Right ventricle myocardium inferior (tissue), 1 donor: ENCODE measurements at regions not wholly inside any gene's neighbourhood (a gene's known extent, or its start where the extent isn't known, plus 50 kb on each side); places are given as distances from the start of the nearest gene placed in this dataset.
"Not testable (repeated sequence)": the region's sequence is repeated elsewhere in the genome, so short reads cannot be mapped to it uniquely, and the experiment has no call there.

Source experiments
- ATAC-seq: fragments of 200-7000 bp; cut with Tn5 transposase; one replicate; pipeline ENCODE4 v1.9.1; 2020; ENCODE audit warnings: mild to moderate bottlenecking, moderate library complexity
- DNase-seq: peaks from one replicate; pipeline ENCODE4 v3.0.0; 2021; ENCODE audit errors: missing footprints
- intact Hi-C: fragments of 100-400 bp; cut with DNase I; formaldehyde crosslinking; loops from one replicate; pipeline ENCODE4 v1.11.0; 2022
- donor health status: DM: no; HTN: yes; CAD: no; lungs with severe emphysema.

DNA sequence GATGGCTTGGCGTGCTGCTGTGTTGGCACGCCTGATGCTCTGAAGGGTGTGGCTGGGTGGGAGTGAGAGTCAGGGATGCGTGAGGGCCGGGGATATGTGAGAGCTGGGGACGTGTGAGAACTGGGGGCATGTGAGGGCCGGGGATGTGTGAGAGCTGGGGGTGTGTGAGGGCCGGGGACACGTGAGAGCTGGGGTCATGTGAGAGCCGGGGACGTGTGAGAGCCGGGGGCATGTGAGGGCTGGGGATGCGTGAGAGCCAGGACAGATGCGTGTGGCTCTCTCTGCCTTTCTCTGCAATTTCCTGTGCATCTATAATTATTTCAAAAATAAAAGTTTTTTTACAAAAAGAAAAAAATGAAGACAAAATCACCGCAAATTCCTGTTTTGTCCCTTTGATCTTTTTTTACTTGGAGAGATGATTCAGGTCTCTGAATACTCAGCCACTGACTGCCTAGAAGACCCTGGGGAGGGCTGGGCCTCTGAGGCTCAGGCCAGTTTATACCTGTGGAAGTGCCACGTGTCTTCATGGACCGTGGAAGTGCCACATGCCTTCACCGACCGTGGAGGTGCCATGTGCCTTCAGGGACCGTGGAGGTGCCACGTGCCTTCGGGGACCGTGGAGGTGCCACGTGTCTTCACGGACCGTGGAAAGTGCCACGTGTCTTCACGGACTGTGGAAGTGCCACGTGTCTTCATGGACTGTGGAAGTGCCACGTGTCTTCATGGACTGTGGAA lies 170.4 kb downstream of the LAT start:
- peak; percentile 32 for DNase-seq
- ATAC-seq, intact Hi-C loops: not testable (repeated sequence)

- ATAC-seq: no peak
- DNase-seq: peak; percentile 41
- intact Hi-C loops: no loop called here
Observed at GRCh38 chr16:29154676-29155121, 169.8 kb downstream of the LAT start.

GRCh38 chr16:29154088-29154487 lies 169.2 kb downstream of the LAT start:
- intact Hi-C loops: no loop called here
- DNase-seq (peak; percentile 42), ATAC-seq (no peak)

DNA sequence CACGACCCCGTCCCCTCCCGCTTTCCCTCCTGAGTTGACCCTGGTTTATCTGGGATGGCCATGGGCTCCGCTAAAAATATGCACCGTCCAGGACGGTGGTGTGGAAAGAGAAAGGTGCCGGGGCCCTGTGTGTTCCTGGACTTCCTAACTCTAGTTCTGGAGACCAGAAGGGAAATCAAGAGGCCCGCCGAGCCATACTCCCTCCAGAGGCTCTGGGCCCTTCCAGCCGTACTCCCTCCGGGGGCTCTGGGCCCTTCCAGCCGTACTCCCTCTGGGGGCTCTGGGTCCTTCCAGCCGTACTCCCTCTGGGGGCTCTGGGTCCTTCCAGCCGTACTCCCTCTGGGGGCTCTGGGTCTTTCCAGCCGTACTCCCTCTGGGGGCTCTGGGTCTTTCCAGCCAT lies 168.5 kb downstream of the LAT start:
- DNase-seq: peak; percentile 11
- ATAC-seq, intact Hi-C loops: not testable (repeated sequence)

- ATAC-seq, intact Hi-C loops: not testable (repeated sequence)
- DNase-seq: peak; percentile 11
Observed at GRCh38 chr16:29152544-29153031, 167.7 kb downstream of the LAT start.

- DNase-seq (peak; percentile 39), ATAC-seq (no peak)
- intact Hi-C loops: no loop called here
Observed at GRCh38 chr16:29151317-29151716, 166.5 kb downstream of the LAT start.

DNA sequence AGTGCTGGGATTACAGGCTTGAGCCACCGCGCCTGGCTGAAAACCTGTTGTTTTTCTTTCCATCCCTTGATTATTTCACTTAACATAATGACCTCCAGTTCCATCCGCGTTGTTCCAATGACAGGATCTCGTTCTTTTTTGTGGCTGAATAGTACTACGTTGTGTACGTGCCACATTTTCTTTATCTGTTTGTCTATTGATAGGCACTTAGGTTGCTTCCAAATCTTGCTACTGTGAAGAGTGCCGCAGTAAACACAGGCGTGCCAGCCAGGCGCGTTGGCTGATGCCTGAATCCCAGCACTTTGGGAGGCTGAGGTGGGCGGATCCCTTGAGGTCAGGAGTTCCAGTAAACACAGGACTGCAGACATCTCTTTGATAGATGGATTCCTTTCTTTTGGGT lies 165.1 kb downstream of the LAT start:
- DNase-seq: peak; percentile 20
- intact Hi-C loops, ATAC-seq: not testable (repeated sequence)

GRCh38 chr16:29148867-29149272 lies 164.0 kb downstream of the LAT start:
- DNase-seq: peak; percentile 85
- peak; percentile 40 for ATAC-seq
- intact Hi-C loops: no loop called here

DNA sequence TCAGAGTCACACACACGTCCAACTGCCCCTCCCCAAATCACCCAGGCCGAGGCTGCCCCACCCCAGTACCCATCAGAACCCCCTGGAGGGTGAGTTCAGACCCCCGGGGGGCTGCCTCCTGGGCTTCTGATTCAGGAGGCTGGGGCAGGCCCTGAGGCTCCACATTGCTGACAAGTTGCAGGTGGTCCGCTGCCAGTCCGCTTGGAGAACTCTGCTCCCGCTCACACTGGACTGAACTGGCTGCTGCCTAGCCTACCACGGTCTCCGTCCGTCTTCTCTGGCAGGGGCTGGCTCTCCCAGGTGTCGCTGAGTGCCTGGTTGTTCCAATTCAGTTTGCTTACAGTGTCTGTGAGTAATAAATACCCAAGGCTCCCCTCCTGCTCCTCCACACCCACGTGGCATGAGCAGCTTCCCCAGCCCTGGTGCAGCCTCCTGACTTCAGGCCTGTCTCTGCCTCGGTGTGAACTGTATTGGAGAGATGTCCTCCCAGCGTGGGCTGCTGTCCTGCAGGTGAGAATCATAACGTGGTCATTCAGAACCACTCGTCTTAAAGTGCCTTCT lies 163.4 kb downstream of the LAT start:
- intact Hi-C loops: no loop called here
- DNase-seq: peak; percentile 59

GRCh38 chr16:29147710-29148109 lies 162.9 kb downstream of the LAT start:
- DNase-seq: peak; percentile 8
- ATAC-seq, intact Hi-C loops: not testable (repeated sequence)

More for the DNA sequence above, 163.4 kb downstream of the LAT start:
- no peak for ATAC-seq

DNA sequence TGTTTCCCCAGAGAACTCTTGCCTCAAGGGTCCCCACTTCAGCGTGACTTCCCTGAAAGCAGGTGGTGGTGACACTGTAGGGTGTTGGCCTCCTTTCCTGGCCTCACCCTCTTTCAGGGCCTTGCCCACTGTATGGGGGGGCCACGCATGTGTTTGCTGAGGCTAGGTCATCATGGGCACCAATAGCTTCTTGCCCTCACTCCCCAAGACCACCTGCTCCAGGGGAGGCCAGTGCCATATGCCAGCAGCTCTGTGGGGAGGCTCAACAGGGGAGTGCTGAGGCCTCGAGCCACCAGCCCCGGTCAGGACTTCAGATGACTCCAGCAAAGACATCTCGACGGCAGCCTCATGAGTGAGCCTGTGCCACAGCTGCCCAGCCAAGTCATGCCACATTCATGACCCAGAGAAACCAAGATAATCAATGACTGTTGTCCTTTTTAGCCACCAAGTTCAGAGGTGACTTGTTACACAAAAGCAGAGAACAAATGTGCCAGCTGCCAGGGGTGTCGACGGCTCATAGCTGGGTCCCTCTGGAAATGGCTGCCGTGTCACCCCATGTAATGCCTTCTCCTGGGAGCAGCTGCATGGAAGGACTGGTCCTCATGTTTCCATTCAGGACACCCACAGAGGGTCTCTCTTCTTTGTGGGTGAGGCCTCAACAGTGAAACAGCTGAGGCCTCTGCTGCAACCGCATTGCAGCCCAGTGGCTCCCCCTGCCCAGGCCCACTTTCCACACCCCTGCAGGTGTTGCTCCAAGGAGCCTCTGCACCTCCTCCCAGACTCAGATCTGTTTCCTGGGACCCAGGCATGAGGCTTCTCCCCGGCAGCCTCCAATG lies 162.2 kb downstream of the LAT start:
- intact Hi-C loops, ATAC-seq: not testable (repeated sequence)
- peak; percentile 54 for DNase-seq

GRCh38 chr16:29146266-29146665 lies 161.4 kb downstream of the LAT start:
- peak; percentile 4 for DNase-seq
- ATAC-seq: no peak
- intact Hi-C loops: no loop called here

GRCh38 chr16:29145486-29146225 lies 160.8 kb downstream of the LAT start:
- intact Hi-C loops, ATAC-seq: not testable (repeated sequence)
- DNase-seq: peak; percentile 15

- peak; percentile 30 for DNase-seq
- intact Hi-C loops, ATAC-seq: not testable (repeated sequence)
Observed at GRCh38 chr16:29145086-29145485, 160.2 kb downstream of the LAT start.

DNA sequence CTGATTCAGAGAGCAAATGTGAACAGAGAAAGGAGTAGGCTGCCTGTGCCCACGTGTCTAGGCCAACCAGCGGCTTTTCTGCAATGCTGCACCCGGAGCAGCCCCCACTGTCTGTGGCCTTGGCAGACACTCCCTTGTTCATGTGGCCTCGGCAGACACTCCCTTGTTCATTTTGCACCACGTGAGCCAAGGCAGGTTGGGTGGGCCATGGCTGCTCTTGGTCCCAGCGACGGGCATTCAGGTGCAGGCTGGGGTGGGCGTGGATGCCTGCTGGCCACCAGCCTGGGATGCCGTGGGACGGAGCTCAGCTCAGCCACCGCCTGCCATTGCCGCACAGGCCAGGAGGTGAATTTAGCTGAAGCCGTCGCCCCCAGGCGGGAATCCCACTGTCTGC lies 159.8 kb downstream of the LAT start:
- peak; percentile 6 for DNase-seq
- intact Hi-C loops, ATAC-seq: not testable (repeated sequence)

DNA sequence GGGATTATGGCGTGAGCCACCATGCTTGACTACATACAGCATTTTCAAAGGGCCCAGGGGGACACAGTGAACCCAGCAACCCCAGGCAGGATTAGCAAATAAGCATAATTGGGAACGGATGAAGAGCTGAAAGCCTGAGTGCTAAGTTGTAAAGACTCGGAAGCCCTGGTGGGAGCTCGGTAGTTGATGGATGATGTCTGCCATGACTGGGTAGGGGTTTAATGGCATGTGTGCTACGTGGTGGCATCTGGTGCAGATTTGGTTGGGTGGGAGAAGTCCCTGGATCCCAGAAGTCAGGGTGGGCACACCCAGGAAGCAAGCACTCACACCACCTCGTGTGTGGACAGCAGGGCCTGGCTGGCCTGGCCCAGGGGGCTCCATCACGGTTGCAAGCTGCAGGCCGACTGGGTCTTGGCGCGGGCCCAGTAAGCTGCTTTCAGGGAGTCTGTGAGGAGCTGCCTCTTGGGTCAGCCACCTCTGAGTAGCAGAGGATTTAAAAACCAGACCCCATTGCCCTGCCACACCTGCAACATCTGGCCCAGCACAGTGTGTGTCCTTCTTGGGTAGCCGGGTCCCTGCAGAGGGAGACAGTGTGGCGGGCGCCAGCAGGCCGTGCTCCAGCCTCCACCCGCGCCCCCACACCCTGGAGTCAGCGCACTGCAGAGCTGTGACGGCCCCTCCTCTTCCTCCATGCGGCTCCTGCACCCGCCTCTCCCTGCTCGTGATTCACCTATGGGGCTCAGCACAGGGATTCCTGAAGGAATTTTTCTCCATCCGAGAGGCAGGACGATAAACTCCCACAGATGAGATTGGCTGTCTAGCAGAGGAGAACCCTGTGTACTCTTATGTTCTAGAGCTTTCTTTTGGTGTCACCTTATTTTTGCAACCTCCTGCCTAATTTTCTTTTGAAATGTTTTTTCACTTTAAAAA lies 159.2 kb downstream of the LAT start:
- DNase-seq (peak; percentile 56), ATAC-seq (peak; percentile 29)
- intact Hi-C loops: not testable (repeated sequence)

DNA sequence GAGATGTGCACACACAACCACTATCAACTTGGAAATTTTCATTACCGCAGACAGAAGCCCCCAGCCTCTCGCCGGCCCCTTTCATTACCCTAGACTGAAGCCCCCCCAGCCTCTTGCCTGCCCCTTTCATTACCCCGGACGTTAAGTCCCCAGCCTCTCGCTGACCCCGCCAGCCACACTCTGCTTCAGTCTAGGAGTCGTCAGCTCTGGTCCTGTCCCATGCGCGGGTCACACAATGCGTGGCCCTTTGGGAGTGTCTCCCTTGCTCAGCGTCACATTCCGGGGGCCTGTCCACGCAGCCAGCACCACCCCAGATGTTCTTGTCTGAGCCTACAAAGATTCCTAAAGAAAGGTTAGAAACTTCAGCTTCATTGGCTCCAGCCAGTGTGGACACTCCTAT lies 157.7 kb downstream of the LAT start:
- peak; percentile 63 for DNase-seq
- ATAC-seq, intact Hi-C loops: not testable (repeated sequence)
